HEK293 (cell line): ENCODE measurements at regions not wholly inside any gene's neighbourhood (a gene's known extent, or its start where the extent isn't known, plus 50 kb on each side); places are given as distances from the start of the nearest gene placed in this dataset.

Experiments used
- CTCF ChIA-PET: fragments of 350-600 bp; formaldehyde crosslinking; extraction: SDS; loops from one replicate; lab custom pipeline; 2021; ENCODE audit warnings: antibody characterized with exemption; lab: Yijun Ruan, JAX
- POLR2A ChIA-PET: fragments of 300-600 bp; formaldehyde crosslinking; extraction: SDS; loops from one replicate; lab custom pipeline; 2020; ENCODE audit warnings: antibody characterized with exemption, inconsistent platforms; lab: Yijun Ruan, JAX
- H3K27ac ChIP-seq: fragments of 200-500 bp; sonication (Bioruptor generic); 2 replicates; pipeline ENCODE4 v1.5.1; 2014; ENCODE audit warnings: low read depth, low read length, control low read depth, inconsistent platforms; ENCODE audit errors: extremely low read depth
- H3K36me3 ChIP-seq, 2 experiments: fragments of 200-500 bp in 1 of 2; sonication (Bioruptor generic) in 1 of 2; 1 replicate in 1 of 2; 2 replicates in 1 of 2; pipeline ENCODE4 v1.5.1; 2014 to 2017; ENCODE audit warnings: inconsistent platforms in 2 of 2, low read length in 2 of 2; ENCODE audit not compliant: control insufficient read depth in 2 of 2, insufficient read depth in 1 of 2
- H3K4me1 ChIP-seq: fragments of 200-500 bp; sonication (Bioruptor generic); 2 replicates; pipeline ENCODE4 v1.5.1; 2014; ENCODE audit warnings: mild to moderate bottlenecking, low read length, inconsistent platforms; ENCODE audit not compliant: control insufficient read depth, insufficient read depth
- H3K4me3 ChIP-seq: 2 replicates; pipeline ENCODE4 v1.5.1; 2011; ENCODE audit warnings: low read depth, mild to moderate bottlenecking, control low read depth, low read length, moderate library complexity
- H3K9me3 ChIP-seq: fragments of 200-500 bp; sonication (Bioruptor generic); 2 replicates; pipeline ENCODE4 v1.5.1; 2014; ENCODE audit warnings: low read depth, low read length, inconsistent platforms; ENCODE audit not compliant: control insufficient read depth, insufficient read depth
- GFI1B ChIP-seq: fragments of 450-650 bp; formaldehyde crosslinking; IDR thresholded peaks from 2 replicates; pipeline ENCODE4 v1.5.1; 2016; ENCODE audit warnings: missing biosample characterization, missing genetic modification characterization
- IKZF3 ChIP-seq: fragments of 450-650 bp; IDR thresholded peaks from 2 replicates; pipeline ENCODE4 v1.5.0; 2018; ENCODE audit warnings: missing biosample characterization, mild to moderate bottlenecking, missing genetic modification characterization, moderate library complexity
- INSM2 ChIP-seq: fragments of 450-650 bp; formaldehyde crosslinking; IDR thresholded peaks from 2 replicates; pipeline ENCODE4 v1.5.1; 2016; ENCODE audit warnings: missing biosample characterization, missing genetic modification characterization
- KLF10 ChIP-seq: fragments of 450-650 bp; IDR thresholded peaks from 2 replicates; pipeline ENCODE4 v1.5.1; 2018; ENCODE audit warnings: missing biosample characterization, mild to moderate bottlenecking, missing genetic modification characterization
- MYNN ChIP-seq: fragments of 450-650 bp; formaldehyde crosslinking; IDR thresholded peaks from 2 replicates; pipeline ENCODE4 v1.5.1; 2016; ENCODE audit warnings: missing biosample characterization, missing genetic modification characterization, borderline replicate concordance
- PRDM6 ChIP-seq: fragments of 450-650 bp; formaldehyde crosslinking; IDR thresholded peaks from 2 replicates; pipeline ENCODE4 v1.5.1; 2017; ENCODE audit warnings: missing biosample characterization, missing genetic modification characterization
- RBAK ChIP-seq: fragments of 450-650 bp; formaldehyde crosslinking; IDR thresholded peaks from 2 replicates; pipeline ENCODE4 v1.5.1; 2016; ENCODE audit warnings: missing biosample characterization, missing genetic modification characterization
- ZBTB17 ChIP-seq: fragments of 450-650 bp; formaldehyde crosslinking; IDR thresholded peaks from 2 replicates; pipeline ENCODE4 v1.5.1; 2016; ENCODE audit warnings: missing biosample characterization, missing genetic modification characterization
- ZBTB21 ChIP-seq: fragments of 450-650 bp; formaldehyde crosslinking; IDR thresholded peaks from 2 replicates; pipeline ENCODE4 v1.5.1; 2017; ENCODE audit warnings: missing biosample characterization, missing genetic modification characterization
- ZBTB44 ChIP-seq: fragments of 450-650 bp; IDR thresholded peaks from 2 replicates; pipeline ENCODE4 v1.5.1; 2018; ENCODE audit warnings: missing biosample characterization, mild to moderate bottlenecking, missing genetic modification characterization
- ZBTB7A ChIP-seq: fragments of 450-650 bp; formaldehyde crosslinking; IDR thresholded peaks from 2 replicates; pipeline ENCODE4 v1.5.1; 2016; ENCODE audit warnings: low read depth, missing biosample characterization, missing genetic modification characterization
- ZFP3 ChIP-seq: fragments of 450-650 bp; formaldehyde crosslinking; IDR thresholded peaks from 2 replicates; pipeline ENCODE4 v1.5.1; 2016; ENCODE audit warnings: low read depth, missing biosample characterization, missing genetic modification characterization
- ZFP41 ChIP-seq: fragments of 450-650 bp; formaldehyde crosslinking; IDR thresholded peaks from 2 replicates; pipeline ENCODE4 v1.5.1; 2016; ENCODE audit warnings: missing biosample characterization, missing genetic modification characterization, borderline replicate concordance
- ZNF133 ChIP-seq: fragments of 450-650 bp; formaldehyde crosslinking; IDR thresholded peaks from 2 replicates; pipeline ENCODE4 v1.5.1; 2016; ENCODE audit warnings: missing biosample characterization, missing genetic modification characterization
- ZNF157 ChIP-seq: fragments of 450-650 bp; formaldehyde crosslinking; IDR thresholded peaks from 2 replicates; pipeline ENCODE4 v1.5.1; 2016; ENCODE audit warnings: missing biosample characterization, missing genetic modification characterization
- ZNF184 ChIP-seq: fragments of 450-650 bp; IDR thresholded peaks from 2 replicates; pipeline ENCODE4 v1.5.1; 2018; ENCODE audit warnings: missing biosample characterization, mild to moderate bottlenecking, missing genetic modification characterization
- ZNF19 ChIP-seq: fragments of 450-650 bp; formaldehyde crosslinking; IDR thresholded peaks from 2 replicates; pipeline ENCODE4; 2016; ENCODE audit warnings: missing biosample characterization, missing genetic modification characterization, low read depth
- ZNF324 ChIP-seq: fragments of 450-650 bp; formaldehyde crosslinking; IDR thresholded peaks from 2 replicates; pipeline ENCODE4 v1.5.1; 2016; ENCODE audit warnings: missing biosample characterization, missing genetic modification characterization
- ZNF341 ChIP-seq: fragments of 450-650 bp; formaldehyde crosslinking; IDR thresholded peaks from 2 replicates; pipeline ENCODE4; 2016; ENCODE audit warnings: low read depth, missing biosample characterization, missing genetic modification characterization
- ZNF423 ChIP-seq: fragments of 450-650 bp; formaldehyde crosslinking; IDR thresholded peaks from 2 replicates; pipeline ENCODE4 v1.5.1; 2016; ENCODE audit warnings: missing biosample characterization, missing genetic modification characterization
- ZNF433 ChIP-seq: fragments of 450-650 bp; formaldehyde crosslinking; IDR thresholded peaks from 2 replicates; pipeline ENCODE4 v1.5.1; 2016; ENCODE audit warnings: missing biosample characterization, missing genetic modification characterization, low read depth
- ZNF510 ChIP-seq: fragments of 450-650 bp; formaldehyde crosslinking; IDR thresholded peaks from 2 replicates; pipeline ENCODE4 v1.5.1; 2018; ENCODE audit warnings: mild to moderate bottlenecking, missing genetic modification characterization, missing biosample characterization; ENCODE audit not compliant: insufficient replicate concordance
- ZNF529 ChIP-seq: fragments of 450-650 bp; formaldehyde crosslinking; IDR thresholded peaks from 2 replicates; pipeline ENCODE4 v1.5.1; 2017; ENCODE audit warnings: missing genetic modification characterization, missing biosample characterization; ENCODE audit not compliant: insufficient replicate concordance
- ZNF558 ChIP-seq: fragments of 450-650 bp; formaldehyde crosslinking; IDR thresholded peaks from 2 replicates; pipeline ENCODE4 v1.5.1; 2016; ENCODE audit warnings: missing biosample characterization, missing genetic modification characterization
- ZNF621 ChIP-seq: fragments of 450-650 bp; formaldehyde crosslinking; IDR thresholded peaks from 2 replicates; pipeline ENCODE4 v1.5.1; 2017; ENCODE audit warnings: missing biosample characterization, missing genetic modification characterization
- ZNF626 ChIP-seq: fragments of 450-650 bp; sonication (Bioruptor Pico); formaldehyde crosslinking; IDR thresholded peaks from 2 replicates; pipeline ENCODE4 v1.5.1; 2018; ENCODE audit warnings: missing biosample characterization, missing genetic modification characterization, inconsistent platforms
- ZNF629 ChIP-seq: fragments of 450-650 bp; formaldehyde crosslinking; IDR thresholded peaks from 2 replicates; pipeline ENCODE4 v1.5.1; 2017; ENCODE audit warnings: missing biosample characterization, missing genetic modification characterization
- ZNF658 ChIP-seq: fragments of 450-650 bp; formaldehyde crosslinking; IDR thresholded peaks from 2 replicates; pipeline ENCODE4; 2016; ENCODE audit warnings: missing biosample characterization, missing genetic modification characterization
- ZNF664 ChIP-seq: fragments of 450-650 bp; formaldehyde crosslinking; IDR thresholded peaks from 2 replicates; pipeline ENCODE4 v1.5.1; 2016; ENCODE audit warnings: missing biosample characterization, missing genetic modification characterization
- ZNF791 ChIP-seq: fragments of 450-650 bp; formaldehyde crosslinking; IDR thresholded peaks from 2 replicates; pipeline ENCODE4 v1.5.1; 2016; ENCODE audit warnings: missing biosample characterization, missing genetic modification characterization
- ZNF792 ChIP-seq: fragments of 450-650 bp; formaldehyde crosslinking; IDR thresholded peaks from 2 replicates; pipeline ENCODE4 v1.5.1; 2016; ENCODE audit warnings: missing biosample characterization, missing genetic modification characterization

GRCh38 chr7:42448901-42449300 lies 211.9 kb upstream of the GLI3 start:
- no peak overlapping the region for H3K27ac ChIP-seq
- POLR2A ChIA-PET = no interaction called here
- no peaks in the 10 kb centered on the region for H3K4me1 ChIP-seq
- no peaks in the 10 kb centered on the region for H3K9me3 ChIP-seq
- no peaks in the 10 kb centered on the region for H3K36me3 ChIP-seq
- H3K4me3 ChIP-seq = no peak overlapping the region
- CTCF ChIA-PET = no interaction called here
- TF ChIP-seq ZNF626 (tag by site-specific recombination) (no peak), ZNF157 (tag by site-specific recombination) (no peak), ZBTB17 (tag by site-specific recombination) (no peak), ZNF133 (tag by site-specific recombination) (no peak), ZBTB44 (no peak), ZNF341 (tag by site-specific recombination) (no peak), ZNF792 (tag by site-specific recombination) (no peak), ZNF529 (tag by site-specific recombination) (no peak), ZFP3 (no peak), ZBTB21 (no peak), ZNF184 (no peak), ZNF324 (no peak), KLF10 (no peak), ZNF423 (tag by site-specific recombination) (no peak), ZNF629 (tag by site-specific recombination) (no peak), INSM2 (tag by site-specific recombination) (no peak), ZBTB7A (tag by site-specific recombination) (no peak), ZFP41 (no peak)
- TF ChIP-seq, all 188 proteins: peak for 0

- no peak for TF ChIP-seq ZNF664 (tag by site-specific recombination)
- TF ChIP-seq ZNF791 = no peak
- TF ChIP-seq ZNF433 (tag by site-specific recombination) = no peak
- no peak for TF ChIP-seq ZNF558 (tag by site-specific recombination)
- Histone ChIP-seq H3K36me3 (no peaks in the 10 kb centered on the region), H3K9me3 (no peaks in the 10 kb centered on the region), H3K4me1 (no peaks in the 10 kb centered on the region), H3K27ac (no peak overlapping the region), H3K4me3 (no peak overlapping the region)
- ChIA-PET CTCF (interaction anchor here (0.7 kb wide), 1 partner anchor 125 kb away, joined by 3 read pairs; no protein-coding TSS in a partner anchor), POLR2A (no interaction called here)
Observed at GRCh38 chr7:42445691-42446090, 208.7 kb upstream of the GLI3 start.

- POLR2A ChIA-PET = no interaction called here
- no peaks in the 10 kb centered on the region for H3K4me1 ChIP-seq
- H3K4me3 ChIP-seq = no peak overlapping the region
- CTCF ChIA-PET = no interaction called here
- H3K9me3 ChIP-seq = no peaks in the 10 kb centered on the region
- H3K27ac ChIP-seq = no peak overlapping the region
- no peaks in the 10 kb centered on the region for H3K36me3 ChIP-seq
- TF ChIP-seq RBAK (tag by site-specific recombination) (no peak), GFI1B (tag by site-specific recombination) (no peak), ZNF510 (tag by site-specific recombination) (no peak), MYNN (tag by site-specific recombination) (no peak), IKZF3 (tag by site-specific recombination) (no peak), ZNF658 (tag by site-specific recombination) (no peak), PRDM6 (tag by site-specific recombination) (no peak), ZNF621 (tag by site-specific recombination) (no peak), ZNF19 (tag by site-specific recombination) (no peak)
Observed at GRCh38 chr7:42440951-42441350, 203.9 kb upstream of the GLI3 start.
